Left lung (tissue), 4 donors: ENCODE measurements at regions not wholly inside any gene's neighbourhood (a gene's known extent, or its start where the extent isn't known, plus 50 kb on each side); places are given as distances from the start of the nearest gene placed in this dataset.
A peak's percentile ranks its signal among the peaks of the same experiment; 100 is the strongest.

ENCODE experiments used
- ATAC-seq: fragments of 200-7000 bp; cut with Tn5 transposase; one replicate; pipeline ENCODE4 v1.9.1; 2020; ENCODE audit warnings: moderate library complexity
- DNase-seq, 4 donors: peaks; one replicate each; pipeline ENCODE4 v3.0.0-alpha.2; 2013 to 2020
- H3K27ac ChIP-seq, 2 donors: fragments of 200-600 bp; sonication (generic) in 1 of 2; one replicate each; pipeline versions ENCODE4 v1.5.0 to v1.8.0; 2020 to 2021
- H3K27me3 ChIP-seq, 2 donors: fragments of 200-600 bp; sonication (generic) in 1 of 2; one replicate each; pipeline versions ENCODE4 v1.5.0 to v1.8.0; 2020 to 2021
- H3K36me3 ChIP-seq, 2 donors: fragments of 200-600 bp; sonication (generic) in 1 of 2; one replicate each; pipeline versions ENCODE4 v1.5.0 to v1.8.0; 2020 to 2021
- H3K4me1 ChIP-seq, 2 donors: fragments of 200-600 bp; one replicate each; pipeline ENCODE4 v1.8.0; 2021
- H3K4me3 ChIP-seq, 2 donors: fragments of 200-600 bp; sonication (generic) in 1 of 2; one replicate each; pipeline versions ENCODE4 v1.5.0 to v1.8.0; 2020 to 2021; ENCODE audit warnings: mild to moderate bottlenecking in 1 of 2
- H3K9me3 ChIP-seq, 2 donors: fragments of 200-600 bp; sonication (generic) in 1 of 2; one replicate each; pipeline versions ENCODE4 v1.5.0 to v1.8.0; 2020 to 2021
- CTCF ChIP-seq, 2 donors: fragments of 200-600 bp; sonication (generic) in 1 of 2; IDR thresholded peaks; one replicate each; pipeline versions ENCODE4 v1.5.0 to v1.8.0; 2021; ENCODE audit warnings: antibody characterized with exemption in 2 of 2
- intact Hi-C, 2 donors: fragments of 100-400 bp; cut with DNase I; formaldehyde crosslinking; loops; one replicate each; pipeline versions ENCODE4 v1.11.2 to v1.14.2; 2022
- donor health status: DM: no; HTN: yes; CAD: no.
- donor health status: DM: no; HTN: no; CAD: no.

GRCh38 chr6:14422917-14423316 lies 305.3 kb downstream of the CD83 start:
- intact Hi-C loops: no loop called here
- Histone ChIP-seq H3K27me3 (no peaks in the 10 kb centered on the region), H3K36me3 (no peaks in the 10 kb centered on the region), H3K9me3 (no peaks in the 10 kb centered on the region), H3K4me1 (no peaks in the 10 kb centered on the region), H3K4me3 (no peak overlapping the region), H3K27ac (no peak overlapping the region)
- DNase-seq (no peak), ATAC-seq (no peak)
- TF ChIP-seq CTCF (IDR thresholded peaks at IDR 0.05): no peak

GRCh38 chr6:14423330-14423729 lies 305.8 kb downstream of the CD83 start:
- Histone ChIP-seq H3K36me3 (no peaks in the 10 kb centered on the region), H3K27ac (no peak overlapping the region), H3K4me3 (no peak overlapping the region), H3K4me1 (no peaks in the 10 kb centered on the region), H3K9me3 (no peaks in the 10 kb centered on the region), H3K27me3 (no peaks in the 10 kb centered on the region)
- TF ChIP-seq CTCF (IDR thresholded peaks at IDR 0.05): no peak
- intact Hi-C loops: no loop called here
- ATAC-seq: no peak
- DNase-seq: peak in 1 of 4 donors; percentile 16

- ATAC-seq (no peak), DNase-seq (no peak)
- Histone ChIP-seq H3K9me3 (no peaks in the 10 kb centered on the region), H3K27ac (no peak overlapping the region), H3K36me3 (no peaks in the 10 kb centered on the region), H3K4me1 (no peaks in the 10 kb centered on the region), H3K27me3 (no peaks in the 10 kb centered on the region), H3K4me3 (no peak overlapping the region)
- intact Hi-C loops: no loop called here
- TF ChIP-seq CTCF (IDR thresholded peaks at IDR 0.05): no peak
Observed at GRCh38 chr6:14423955-14424354, 306.4 kb downstream of the CD83 start.

DNA sequence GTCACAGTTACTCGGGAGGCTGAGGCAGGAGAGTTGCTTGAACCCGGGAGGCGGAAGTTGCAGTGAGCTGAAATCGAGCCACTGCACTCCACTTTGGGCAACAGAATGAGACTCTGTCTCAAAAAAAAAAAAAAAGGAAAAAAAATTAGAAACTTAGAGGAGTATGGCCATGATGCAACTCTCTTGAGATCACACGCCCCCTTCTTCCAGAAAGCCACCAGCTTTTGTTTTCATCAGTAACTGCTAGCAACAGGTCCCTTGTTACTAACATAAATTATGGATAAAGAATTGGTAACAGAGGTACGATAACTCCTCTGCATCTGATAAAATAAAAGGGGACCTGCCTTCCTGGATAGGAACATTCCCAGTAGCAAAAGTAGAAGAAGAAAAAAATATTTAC lies 308.2 kb downstream of the CD83 start:
- ATAC-seq (no peak), DNase-seq (no peak)
- H3K36me3 ChIP-seq: no peaks in the 10 kb centered on the region
- no peaks in the 10 kb centered on the region for H3K4me1 ChIP-seq
- TF ChIP-seq CTCF (IDR thresholded peaks at IDR 0.05): no peak
- no peaks in the 10 kb centered on the region for H3K27me3 ChIP-seq
- intact Hi-C loops: no loop called here
- no peak overlapping the region for H3K27ac ChIP-seq
- H3K4me3 ChIP-seq: no peak overlapping the region
- H3K9me3 ChIP-seq: no peaks in the 10 kb centered on the region

GRCh38 chr6:14426281-14426680 lies 308.7 kb downstream of the CD83 start:
- Histone ChIP-seq H3K4me1 (no peaks in the 10 kb centered on the region), H3K27me3 (no peaks in the 10 kb centered on the region), H3K9me3 (no peaks in the 10 kb centered on the region), H3K27ac (no peak overlapping the region), H3K36me3 (no peaks in the 10 kb centered on the region), H3K4me3 (no peak overlapping the region)
- DNase-seq: no peak
- no peak for TF ChIP-seq CTCF (IDR thresholded peaks at IDR 0.05)
- no peak for ATAC-seq
- intact Hi-C loops: no loop called here
